Adrenal gland (tissue), 9 donors: ENCODE measurements at regions not wholly inside any gene's neighbourhood (a gene's known extent, or its start where the extent isn't known, plus 50 kb on each side); places are given as distances from the start of the nearest gene placed in this dataset.

Source experiments
- DNase-seq, 7 donors: peaks; one replicate each; pipeline ENCODE4 v3.0.0-alpha.2; 2019 to 2020
- H3K27ac ChIP-seq, 5 donors: fragments of 200-600 bp; sonication (generic) in 4 of 5; 1 replicate in 3 of 5; 2 replicates in 2 of 5; pipeline versions ENCODE4 v1.5.1 to v1.8.0; 2016 to 2020; ENCODE audit warnings: mild to moderate bottlenecking in 1 of 5
- H3K27me3 ChIP-seq: fragments of 200-600 bp; 2 replicates; pipeline ENCODE4 v1.8.0; 2021
- H3K36me3 ChIP-seq, 2 donors: fragments of 200-600 bp; replicated peaks in 1 of 2; 1 replicate in 1 of 2; 2 replicates in 1 of 2; pipeline versions ENCODE4 v1.5.1 to v1.8.0; 2018 to 2022
- H3K4me1 ChIP-seq, 2 donors: fragments of 200-600 bp; replicated peaks in 1 of 2; 1 replicate in 1 of 2; 2 replicates in 1 of 2; pipeline versions ENCODE4 v1.5.1 to v1.8.0; 2018 to 2021
- H3K4me3 ChIP-seq, 4 donors: fragments of 200-600 bp; sonication (generic) in 3 of 4; one replicate each; pipeline ENCODE4 v1.5.1; 2016 to 2018
- H3K9me3 ChIP-seq, 3 donors: fragments of 200-600 bp; sonication (generic) in 1 of 3; replicated peaks in 1 of 3; 1 replicate in 2 of 3; 2 replicates in 1 of 3; pipeline versions ENCODE4 v1.5.1 to v1.8.0; 2016 to 2021
- POLR2A ChIP-seq, 2 donors: fragments of 450-650 bp; IDR thresholded peaks; one replicate each; pipeline ENCODE4 v1.6.1; 2017; ENCODE audit warnings: antibody characterized with exemption in 2 of 2, mild to moderate bottlenecking in 2 of 2, moderate library complexity in 1 of 2
- WGBS, 4 donors: extraction: QIAGEN DNeasy Blood & Tissue Kit in 2 of 4; methylation state at CpG; one replicate each; pipeline versions ENCODE4 v1.1.5 to v1.1.7; 2013 to 2017; 5-methylcytosine and 5-hydroxymethylcytosine counted together
- intact Hi-C, 2 donors: fragments of 100-400 bp; cut with DNase I; formaldehyde crosslinking; loops; one replicate each; pipeline versions ENCODE4 v1.14.1 to v1.15.0; 2022 to 2023
- TF ChIP-seq, protein P1 (sequence below), 6 experiments: fragments of 450-650 bp in 4 of 6; fragments of 200-600 bp in 2 of 6; sonication (generic) in 1 of 6; IDR thresholded peaks; 1 replicate in 5 of 6; 2 replicates in 1 of 6; pipeline versions ENCODE4 v1.5.1 to v1.8.0; 2016 to 2021; ENCODE audit warnings: antibody characterized with exemption in 6 of 6, mild to moderate bottlenecking in 2 of 6, moderate library complexity in 1 of 6
- donor health status: healthy with polysubstance abuse.
- donor health status: Bipolar disorder and iron deficiency.
- donor health status: DM: yes; HTN: yes; CAD: no.
- donor health status: DM: no; HTN: no; CAD: no.
- donor health status: DM: no; HTN: no; CAD: no.

DNA sequence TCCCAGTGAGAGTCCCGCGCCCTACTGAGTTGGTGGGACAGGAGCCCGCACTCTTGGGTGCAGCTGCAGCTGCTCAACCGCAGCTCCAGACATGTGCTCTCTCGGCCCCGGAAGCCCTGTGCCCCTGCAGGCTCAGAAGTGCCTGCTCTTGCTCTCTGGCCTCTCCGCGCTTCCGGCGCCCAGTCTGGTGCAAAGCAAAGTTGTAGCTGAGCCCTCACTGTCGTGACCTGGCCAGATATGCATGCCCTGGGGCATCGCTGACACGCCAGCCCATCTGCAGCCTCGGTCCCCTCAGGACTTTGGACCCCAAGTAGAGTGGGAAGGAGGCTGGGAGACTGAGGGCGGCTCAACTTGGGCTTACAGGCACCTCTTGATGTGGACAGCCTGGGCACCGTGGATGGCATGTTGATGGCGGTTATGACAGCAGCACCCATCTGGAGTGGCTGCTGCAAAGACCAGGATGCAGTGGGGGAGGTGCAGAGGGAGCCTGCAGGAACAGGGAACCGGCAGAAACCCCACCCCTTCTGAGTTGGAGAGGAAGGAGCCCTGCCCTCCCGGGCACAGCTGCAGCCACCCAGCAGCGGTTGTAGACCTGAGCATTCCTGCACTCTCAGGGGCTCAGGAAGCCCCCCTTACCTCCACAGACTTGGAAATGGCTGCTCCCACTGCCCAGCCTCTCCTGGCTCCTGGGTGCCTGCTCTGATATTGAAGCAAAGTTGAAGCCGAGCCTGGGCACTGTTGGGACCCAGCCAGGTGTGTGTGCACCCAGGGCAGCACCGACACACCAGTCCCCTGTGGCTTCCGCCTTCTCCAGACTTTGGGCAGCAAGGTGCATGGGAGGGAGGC is 462.6 kb downstream of the TBC1D32 start:
- DNase-seq, result no peak
- no peak overlapping the region for H3K4me3 ChIP-seq
- H3K36me3 ChIP-seq, result no peaks in the 10 kb centered on the region
- no peaks in the 10 kb centered on the region for H3K4me1 ChIP-seq
- no peaks in the 10 kb centered on the region for H3K9me3 ChIP-seq
- TF ChIP-seq POLR2A (IDR thresholded peaks at IDR 0.05), result no peak
- TF ChIP-seq, protein P1, sequence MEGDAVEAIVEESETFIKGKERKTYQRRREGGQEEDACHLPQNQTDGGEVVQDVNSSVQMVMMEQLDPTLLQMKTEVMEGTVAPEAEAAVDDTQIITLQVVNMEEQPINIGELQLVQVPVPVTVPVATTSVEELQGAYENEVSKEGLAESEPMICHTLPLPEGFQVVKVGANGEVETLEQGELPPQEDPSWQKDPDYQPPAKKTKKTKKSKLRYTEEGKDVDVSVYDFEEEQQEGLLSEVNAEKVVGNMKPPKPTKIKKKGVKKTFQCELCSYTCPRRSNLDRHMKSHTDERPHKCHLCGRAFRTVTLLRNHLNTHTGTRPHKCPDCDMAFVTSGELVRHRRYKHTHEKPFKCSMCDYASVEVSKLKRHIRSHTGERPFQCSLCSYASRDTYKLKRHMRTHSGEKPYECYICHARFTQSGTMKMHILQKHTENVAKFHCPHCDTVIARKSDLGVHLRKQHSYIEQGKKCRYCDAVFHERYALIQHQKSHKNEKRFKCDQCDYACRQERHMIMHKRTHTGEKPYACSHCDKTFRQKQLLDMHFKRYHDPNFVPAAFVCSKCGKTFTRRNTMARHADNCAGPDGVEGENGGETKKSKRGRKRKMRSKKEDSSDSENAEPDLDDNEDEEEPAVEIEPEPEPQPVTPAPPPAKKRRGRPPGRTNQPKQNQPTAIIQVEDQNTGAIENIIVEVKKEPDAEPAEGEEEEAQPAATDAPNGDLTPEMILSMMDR (IDR thresholded peaks at IDR 0.05), result no peak
- no peak overlapping the region for H3K27ac ChIP-seq
- H3K27me3 ChIP-seq, result no peaks in the 10 kb centered on the region
- intact Hi-C loops, result no loop called here
- WGBS, 4 donors, result 76 to 89% (median 83%) methylated on average over 8 to 23 of the region's 23 CpGs

GRCh38 chr6:120869397-120869796 is 464.9 kb downstream of the TBC1D32 start:
- no peaks in the 10 kb centered on the region for H3K36me3 ChIP-seq
- TF ChIP-seq, protein P1 (IDR thresholded peaks at IDR 0.05), result no peak
- TF ChIP-seq POLR2A (IDR thresholded peaks at IDR 0.05), result no peak
- intact Hi-C loops, result no loop called here
- no peaks in the 10 kb centered on the region for H3K4me1 ChIP-seq
- no peaks in the 10 kb centered on the region for H3K9me3 ChIP-seq
- H3K4me3 ChIP-seq, result no peak overlapping the region
- no peaks in the 10 kb centered on the region for H3K27me3 ChIP-seq
- WGBS, 4 donors, result 41 to 73% (median 62%) methylated on average over 1 of the region's 1 CpG
- H3K27ac ChIP-seq, result no peak overlapping the region
- DNase-seq, result no peak

DNA sequence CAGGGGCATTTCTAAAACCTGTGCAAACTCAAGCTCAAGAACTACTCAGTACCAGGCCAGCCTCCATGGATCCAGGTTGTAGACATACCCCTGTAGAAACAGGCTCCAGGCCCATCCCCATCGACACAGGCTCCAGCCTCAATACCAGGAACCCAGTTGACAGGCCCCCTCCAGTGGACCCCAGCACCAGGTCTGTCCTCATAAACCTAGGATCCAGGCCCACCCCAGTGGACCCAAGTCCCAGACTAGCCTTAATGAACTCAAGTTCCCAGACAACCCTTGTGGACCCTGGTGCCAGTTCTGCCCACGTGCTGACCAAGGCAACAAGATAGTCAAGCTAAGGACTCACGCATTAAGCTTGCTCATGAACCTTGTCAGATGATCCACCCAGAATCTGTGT is 476.9 kb downstream of the TBC1D32 start:
- Histone ChIP-seq H3K4me1 (no peaks in the 10 kb centered on the region), H3K27ac (no peak overlapping the region), H3K36me3 (no peaks in the 10 kb centered on the region), H3K9me3 (peaks cover 0 to 5% (median 0%) of the 10 kb centered on the region in 3 donors), H3K27me3 (no peaks in the 10 kb centered on the region), H3K4me3 (no peak overlapping the region)
- 82 to 90% (median 86%) methylated on average over 2 to 3 of the region's 3 CpGs for WGBS, 4 donors
- no peak for DNase-seq
- intact Hi-C loops, result no loop called here
- TF ChIP-seq, protein P1 (IDR thresholded peaks at IDR 0.05), result no peak
- no peak for TF ChIP-seq POLR2A (IDR thresholded peaks at IDR 0.05)

GRCh38 chr6:120854583-120854982 is 479.7 kb downstream of the TBC1D32 start:
- Histone ChIP-seq H3K27ac (no peak overlapping the region), H3K4me3 (no peak overlapping the region), H3K4me1 (no peaks in the 10 kb centered on the region), H3K36me3 (no peaks in the 10 kb centered on the region), H3K27me3 (no peaks in the 10 kb centered on the region), H3K9me3 (no peaks in the 10 kb centered on the region)
- no peak for DNase-seq
- intact Hi-C loops, result no loop called here
- TF ChIP-seq, protein P1 (IDR thresholded peaks at IDR 0.05), result no peak
- no peak for TF ChIP-seq POLR2A (IDR thresholded peaks at IDR 0.05)
